Breast epithelium (tissue), 3 donors: ENCODE measurements at regions not wholly inside any gene's neighbourhood (a gene's known extent, or its start where the extent isn't known, plus 50 kb on each side); places are given as distances from the start of the nearest gene placed in this dataset.

Experiments used
- POLR2A ChIP-seq: fragments of 450-650 bp; IDR thresholded peaks from one replicate; pipeline ENCODE4 v1.6.1; 2016; ENCODE audit warnings: antibody characterized with exemption, mild to moderate bottlenecking, moderate library complexity
- TF ChIP-seq, protein P1 (sequence below), 3 donors: fragments of 450-650 bp; IDR thresholded peaks; one replicate each; pipeline ENCODE4 v1.5.1; 2016 to 2017; ENCODE audit warnings: antibody characterized with exemption in 3 of 3, mild to moderate bottlenecking in 3 of 3, moderate library complexity in 3 of 3

DNA sequence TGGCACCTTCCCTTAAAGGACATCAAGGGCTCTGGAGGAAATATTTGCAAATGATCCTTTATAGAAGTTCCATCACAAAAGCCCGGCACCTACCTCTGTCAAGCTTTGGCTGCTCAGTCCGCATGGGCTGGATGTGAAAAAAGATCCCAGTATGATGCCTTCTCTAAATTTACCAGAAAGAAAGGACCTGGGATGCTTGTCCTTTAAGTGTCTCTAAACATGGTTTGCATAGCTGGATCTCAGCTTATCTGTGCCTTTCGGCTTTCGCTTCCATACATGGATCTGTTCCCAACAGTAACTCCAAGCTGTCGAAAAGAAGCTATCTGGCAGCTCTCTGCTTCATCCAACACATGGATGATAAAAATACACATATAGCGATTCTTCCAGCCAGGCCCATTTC, 60.4 kb upstream of the SLC8A1 start:
- TF ChIP-seq POLR2A: no peak
- TF ChIP-seq, protein P1, sequence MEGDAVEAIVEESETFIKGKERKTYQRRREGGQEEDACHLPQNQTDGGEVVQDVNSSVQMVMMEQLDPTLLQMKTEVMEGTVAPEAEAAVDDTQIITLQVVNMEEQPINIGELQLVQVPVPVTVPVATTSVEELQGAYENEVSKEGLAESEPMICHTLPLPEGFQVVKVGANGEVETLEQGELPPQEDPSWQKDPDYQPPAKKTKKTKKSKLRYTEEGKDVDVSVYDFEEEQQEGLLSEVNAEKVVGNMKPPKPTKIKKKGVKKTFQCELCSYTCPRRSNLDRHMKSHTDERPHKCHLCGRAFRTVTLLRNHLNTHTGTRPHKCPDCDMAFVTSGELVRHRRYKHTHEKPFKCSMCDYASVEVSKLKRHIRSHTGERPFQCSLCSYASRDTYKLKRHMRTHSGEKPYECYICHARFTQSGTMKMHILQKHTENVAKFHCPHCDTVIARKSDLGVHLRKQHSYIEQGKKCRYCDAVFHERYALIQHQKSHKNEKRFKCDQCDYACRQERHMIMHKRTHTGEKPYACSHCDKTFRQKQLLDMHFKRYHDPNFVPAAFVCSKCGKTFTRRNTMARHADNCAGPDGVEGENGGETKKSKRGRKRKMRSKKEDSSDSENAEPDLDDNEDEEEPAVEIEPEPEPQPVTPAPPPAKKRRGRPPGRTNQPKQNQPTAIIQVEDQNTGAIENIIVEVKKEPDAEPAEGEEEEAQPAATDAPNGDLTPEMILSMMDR (IDR thresholded peaks at IDR 0.05): no peak
